GM23338 (cell line): ENCODE measurements at regions not wholly inside any gene's neighbourhood (a gene's known extent, or its start where the extent isn't known, plus 50 kb on each side); places are given as distances from the start of the nearest gene placed in this dataset.

Source experiments
- ATAC-seq: fragments of 200-7000 bp; cut with Tn5 transposase; 3 replicates; pipeline ENCODE4 v1.9.1; 2020
- DNase-seq: peaks from one replicate; pipeline ENCODE4 v3.0.0-alpha.2; 2015; ENCODE audit warnings: low spot score
- H2AFZ ChIP-seq: fragments of 200-600 bp; sonication (generic); 2 replicates; pipeline ENCODE4 v1.8.0; 2016; ENCODE audit warnings: antibody characterized with exemption, mild to moderate bottlenecking, moderate library complexity
- H3F3A ChIP-seq: fragments of 200-600 bp; sonication (generic); replicated peaks from 2 replicates; pipeline ENCODE4 v1.8.0; 2017; ENCODE audit warnings: antibody characterized with exemption, mixed run types, low read depth
- H3K27ac ChIP-seq: fragments of 200-600 bp; sonication (generic); 2 replicates; pipeline ENCODE4 v1.6.1; 2016; ENCODE audit warnings: low read depth
- H3K27me3 ChIP-seq: fragments of 200-600 bp; sonication (generic); 2 replicates; pipeline ENCODE4 v1.8.0; 2016; ENCODE audit warnings: mild to moderate bottlenecking, mixed run types, moderate library complexity; ENCODE audit not compliant: insufficient read depth
- H3K36me3 ChIP-seq: fragments of 200-600 bp; sonication (generic); 2 replicates; pipeline ENCODE4 v1.8.0; 2016; ENCODE audit warnings: mild to moderate bottlenecking; ENCODE audit not compliant: insufficient read depth
- H3K4me1 ChIP-seq: fragments of 200-600 bp; sonication (generic); 2 replicates; pipeline ENCODE4 v1.8.0; 2016; ENCODE audit warnings: mild to moderate bottlenecking, moderate library complexity; ENCODE audit not compliant: insufficient read depth
- H3K4me2 ChIP-seq: fragments of 200-600 bp; sonication (generic); 2 replicates; pipeline ENCODE4 v1.7.1; 2017; ENCODE audit warnings: mixed run types
- H3K4me3 ChIP-seq: fragments of 200-600 bp; sonication (generic); 2 replicates; pipeline ENCODE4 v1.6.1; 2016; ENCODE audit warnings: mixed run types
- H3K79me2 ChIP-seq: fragments of 200-600 bp; sonication (generic); replicated peaks from 2 replicates; pipeline ENCODE4 v1.8.0; 2017; ENCODE audit warnings: mild to moderate bottlenecking; ENCODE audit not compliant: insufficient read depth
- H3K9me2 ChIP-seq: fragments of 200-600 bp; sonication (generic); 2 replicates; pipeline ENCODE4 v1.8.0; 2017; ENCODE audit not compliant: insufficient read depth
- H4K20me1 ChIP-seq: fragments of 200-600 bp; sonication (generic); replicated peaks from 2 replicates; pipeline ENCODE4 v1.8.0; 2017; ENCODE audit warnings: mild to moderate bottlenecking; ENCODE audit not compliant: insufficient read depth
- H3K27ac Mint-ChIP-seq: 2 replicates; pipeline ENCODE4 v1.8.0; 2020; ENCODE audit warnings: inconsistent platforms, mild to moderate bottlenecking, moderate library complexity, mixed read lengths
- H3K27me3 Mint-ChIP-seq: 3 replicates; pipeline ENCODE4 v1.8.0; 2022; ENCODE audit warnings: low read depth, mild to moderate bottlenecking, moderate library complexity, mixed read lengths, inconsistent platforms; ENCODE audit not compliant: insufficient read depth, poor library complexity
- H3K36me3 Mint-ChIP-seq: 3 replicates; pipeline ENCODE4 v1.8.0; 2021; ENCODE audit warnings: low read depth, mild to moderate bottlenecking, inconsistent platforms, moderate library complexity, mixed read lengths
- H3K4me1 Mint-ChIP-seq: 3 replicates; pipeline ENCODE4 v1.8.0; 2020; ENCODE audit warnings: mild to moderate bottlenecking, inconsistent platforms, mixed read lengths
- H3K4me3 Mint-ChIP-seq: 3 replicates; pipeline ENCODE4 v1.8.0; 2021; ENCODE audit warnings: moderate library complexity, mild to moderate bottlenecking, inconsistent platforms, mixed read lengths
- H3K9me3 Mint-ChIP-seq: 3 replicates; pipeline ENCODE4 v1.8.0; 2020; ENCODE audit warnings: moderate library complexity, mild to moderate bottlenecking, inconsistent platforms, mixed read lengths
- CREB1 ChIP-seq: fragments of 250-450 bp; sonication (Bioruptor Pico); IDR thresholded peaks from 2 replicates; pipeline ENCODE4 v1.5.0; 2020; ENCODE audit warnings: low read depth, mild to moderate bottlenecking, moderate library complexity
- CTCF ChIP-seq, 2 experiments: fragments of 200-600 bp in 1 of 2; sonication (generic) in 1 of 2; conservative IDR thresholded peaks; 2 replicates each; pipeline versions ENCODE4 v1.5.1 to v1.6.1; 2016 to 2017; ENCODE audit warnings: antibody characterized with exemption in 2 of 2, low read depth in 2 of 2, mild to moderate bottlenecking in 2 of 2, moderate library complexity in 1 of 2
- EZH2 ChIP-seq: fragments of 200-600 bp; sonication (generic); IDR thresholded peaks from one replicate; pipeline ENCODE4 v1.8.0; 2017; ENCODE audit warnings: antibody characterized with exemption, mild to moderate bottlenecking, low read depth; ENCODE audit not compliant: unreplicated experiment
- EZH2phosphoT487 ChIP-seq: fragments of 200-600 bp; sonication (generic); IDR thresholded peaks from one replicate; pipeline ENCODE4 v1.8.1; 2018; ENCODE audit warnings: antibody characterized with exemption; ENCODE audit not compliant: unreplicated experiment
- JUNB ChIP-seq: IDR thresholded peaks from one replicate; pipeline ENCODE4 v1.6.1; 2016; ENCODE audit warnings: antibody characterized with exemption; ENCODE audit not compliant: unreplicated experiment
- NANOG ChIP-seq: IDR thresholded peaks from 2 replicates; pipeline ENCODE4 v1.6.1; 2016; ENCODE audit warnings: antibody characterized with exemption, borderline replicate concordance
- POLR2AphosphoS5 ChIP-seq: IDR thresholded peaks from 2 replicates; pipeline ENCODE4 v1.6.1; 2016; ENCODE audit warnings: antibody characterized with exemption, low read depth
- REST ChIP-seq: IDR thresholded peaks from one replicate; pipeline ENCODE4 v1.6.1; 2018; ENCODE audit warnings: antibody characterized with exemption; ENCODE audit not compliant: unreplicated experiment
- STAT1 ChIP-seq: IDR thresholded peaks from one replicate; pipeline ENCODE4 v1.6.1; 2016; ENCODE audit warnings: antibody characterized with exemption; ENCODE audit not compliant: unreplicated experiment
- ZNF114 ChIP-seq: fragments of 250-450 bp; sonication (Bioruptor Pico); IDR thresholded peaks from 2 replicates; pipeline ENCODE4 v1.5.0; 2020; ENCODE audit warnings: mild to moderate bottlenecking, moderate library complexity
- ZNF331 ChIP-seq: fragments of 250-450 bp; sonication (Bioruptor Pico); IDR thresholded peaks from 2 replicates; pipeline ENCODE4 v1.5.0; 2020; ENCODE audit warnings: low read depth, mild to moderate bottlenecking, moderate library complexity
- ZNF462 ChIP-seq: fragments of 250-450 bp; sonication (Bioruptor Pico); IDR thresholded peaks from 2 replicates; pipeline ENCODE4 v1.5.0; 2020; ENCODE audit warnings: mild to moderate bottlenecking, moderate library complexity
- TF ChIP-seq, protein P1 (sequence below): IDR thresholded peaks from 2 replicates; pipeline ENCODE4 v1.6.1; 2016; ENCODE audit warnings: antibody characterized with exemption

DNA sequence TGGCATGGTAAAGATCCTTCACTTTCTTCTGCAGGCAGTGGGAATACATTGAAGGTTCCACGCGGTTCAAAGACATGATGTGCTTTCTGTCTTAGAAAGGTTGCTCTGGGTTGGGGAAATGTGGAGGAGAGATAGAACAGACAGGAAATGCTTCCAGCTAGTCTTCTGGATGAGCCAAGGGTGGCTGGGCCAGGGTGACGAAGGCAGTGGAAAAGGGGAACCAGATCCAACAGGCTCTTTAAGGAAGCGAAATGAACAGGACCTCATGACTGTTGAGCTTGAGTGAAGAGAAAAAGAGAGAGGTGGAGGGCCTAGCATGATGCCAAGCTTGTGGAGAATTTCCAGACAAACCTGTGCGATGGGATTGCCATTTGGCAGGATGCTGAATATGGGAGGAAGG lies 56.4 kb upstream of the LMO1 start:
- Mint-ChIP-seq H3K4me1 (peaks cover 6% of the 10 kb centered on the region; the same call in 2 of the 3 replicates), H3K27me3 (peaks cover 7% of the 10 kb centered on the region), H3K27ac (0 out of 2 replicates have a peak overlapping the region, but pooled peaks have one; percentile 20), H3K9me3 (peaks cover 10% of the 10 kb centered on the region; the same call in 2 of the 3 replicates), H3K4me3 (no peak overlapping the region), H3K36me3 (no peaks in the 10 kb centered on the region)
- H2AFZ ChIP-seq: no peak overlapping the region
- H3K4me3 ChIP-seq: no peak overlapping the region
- no peaks in the 10 kb centered on the region for H3K79me2 ChIP-seq
- H3K4me1 ChIP-seq: no peaks in the 10 kb centered on the region
- H3K27me3 ChIP-seq: no peaks in the 10 kb centered on the region
- H3K36me3 ChIP-seq: no peaks in the 10 kb centered on the region
- ATAC-seq (no peak), DNase-seq (no peak)
- H3K9me2 ChIP-seq: no peaks in the 10 kb centered on the region
- H3K27ac ChIP-seq: no peak overlapping the region
- no peaks in the 10 kb centered on the region for H3F3A ChIP-seq
- H4K20me1 ChIP-seq: no peaks in the 10 kb centered on the region
- no peak for TF ChIP-seq ZNF114 (CRISPR knock-in tag)
- TF ChIP-seq EZH2: no peak
- no peak for TF ChIP-seq JUNB
- no peak for TF ChIP-seq ZNF331
- TF ChIP-seq REST: no peak
- no peak for TF ChIP-seq POLR2AphosphoS5
- no peak for TF ChIP-seq CTCF (conservative IDR thresholded peaks at IDR 0.05; ENCODE audit: low read depth in 2 of 2)
- TF ChIP-seq, protein P1, sequence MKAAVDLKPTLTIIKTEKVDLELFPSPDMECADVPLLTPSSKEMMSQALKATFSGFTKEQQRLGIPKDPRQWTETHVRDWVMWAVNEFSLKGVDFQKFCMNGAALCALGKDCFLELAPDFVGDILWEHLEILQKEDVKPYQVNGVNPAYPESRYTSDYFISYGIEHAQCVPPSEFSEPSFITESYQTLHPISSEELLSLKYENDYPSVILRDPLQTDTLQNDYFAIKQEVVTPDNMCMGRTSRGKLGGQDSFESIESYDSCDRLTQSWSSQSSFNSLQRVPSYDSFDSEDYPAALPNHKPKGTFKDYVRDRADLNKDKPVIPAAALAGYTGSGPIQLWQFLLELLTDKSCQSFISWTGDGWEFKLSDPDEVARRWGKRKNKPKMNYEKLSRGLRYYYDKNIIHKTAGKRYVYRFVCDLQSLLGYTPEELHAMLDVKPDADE: no peak
- TF ChIP-seq STAT1: no peak
- TF ChIP-seq CREB1 (CRISPR knock-in tag): no peak
- no peak for TF ChIP-seq EZH2phosphoT487
- no peak for TF ChIP-seq ZNF462 (CRISPR knock-in tag)
- TF ChIP-seq NANOG: no peak
- no peak overlapping the region for H3K4me2 ChIP-seq
